Pancreas (tissue), 10 donors: ENCODE measurements at regions not wholly inside any gene's neighbourhood (a gene's known extent, or its start where the extent isn't known, plus 50 kb on each side); places are given as distances from the start of the nearest gene placed in this dataset.
"Not testable (repeated sequence)": the region's sequence is repeated elsewhere in the genome, so short reads cannot be mapped to it uniquely, and the experiment has no call there.

ENCODE experiments used
- ATAC-seq, 4 donors: fragments of 200-7000 bp; cut with Tn5 transposase; one replicate each; pipeline versions ENCODE4 v1.8.0 to v1.9.1; 2020; ENCODE audit warnings: mild to moderate bottlenecking in 4 of 4, moderate library complexity in 4 of 4
- DNase-seq, 6 donors: peaks; one replicate each; pipeline ENCODE4 v3.0.0-alpha.2; 2020
- FAIRE-seq: peaks from 2 replicates; lab custom pipeline; 2012; peaks lifted over from hg19 to GRCh38; lab: Jason Lieb, UNC
- H3K27ac ChIP-seq, 4 donors: fragments of 200-600 bp; sonication (generic); 1 replicate in 3 of 4; 2 replicates in 1 of 4; pipeline versions ENCODE4 v1.5.0 to v1.8.0; 2020
- H3K27me3 ChIP-seq, 4 donors: fragments of 200-600 bp; one replicate each; pipeline ENCODE4 v1.8.0; 2021
- H3K36me3 ChIP-seq, 3 donors: fragments of 200-600 bp; sonication (generic) in 1 of 3; one replicate each; pipeline versions ENCODE4 v1.5.0 to v1.8.0; 2020 to 2021
- H3K4me1 ChIP-seq, 3 donors: fragments of 200-600 bp; one replicate each; pipeline ENCODE4 v1.8.0; 2021
- H3K4me3 ChIP-seq, 4 donors: fragments of 200-600 bp; sonication (generic) in 2 of 4; one replicate each; pipeline versions ENCODE4 v1.5.0 to v1.8.0; 2020 to 2021
- H3K9me3 ChIP-seq, 4 donors: fragments of 200-600 bp; one replicate each; pipeline ENCODE4 v1.8.0; 2021
- WGBS, 2 donors: extraction: QIAGEN DNeasy Blood & Tissue Kit; methylation state at CpG; one replicate each; pipeline ENCODE4 v1.1.7; 2013; 5-methylcytosine and 5-hydroxymethylcytosine counted together
- intact Hi-C, 3 donors: fragments of 100-400 bp; cut with DNase I; formaldehyde crosslinking; loops; one replicate each; pipeline versions ENCODE4 v1.11.1 to v1.14.2; 2022
- TF ChIP-seq, protein P1 (sequence below), 4 donors: fragments of 200-600 bp; sonication (generic) in 3 of 4; IDR thresholded peaks; one replicate each; pipeline versions ENCODE4 v1.5.0 to v1.8.0; 2021; ENCODE audit warnings: antibody characterized with exemption in 4 of 4
- donor health status: healthy with polysubstance abuse.
- donor health status: DM: no; HTN: no; CAD: no; lungs with moderate emphysema.
- donor health status: DM: no; HTN: no; CAD: no.
- donor health status: control.
- donor health status: control.
- donor health status: Bipolar disorder and iron deficiency.
- donor health status: DM: yes; HTN: yes; CAD: no.
- donor health status: DM: no; HTN: no; CAD: no.
- donor health status: DM: no; HTN: no; CAD: no.
- donor health status: DM: yes; HTN: yes; CAD: no.

DNA sequence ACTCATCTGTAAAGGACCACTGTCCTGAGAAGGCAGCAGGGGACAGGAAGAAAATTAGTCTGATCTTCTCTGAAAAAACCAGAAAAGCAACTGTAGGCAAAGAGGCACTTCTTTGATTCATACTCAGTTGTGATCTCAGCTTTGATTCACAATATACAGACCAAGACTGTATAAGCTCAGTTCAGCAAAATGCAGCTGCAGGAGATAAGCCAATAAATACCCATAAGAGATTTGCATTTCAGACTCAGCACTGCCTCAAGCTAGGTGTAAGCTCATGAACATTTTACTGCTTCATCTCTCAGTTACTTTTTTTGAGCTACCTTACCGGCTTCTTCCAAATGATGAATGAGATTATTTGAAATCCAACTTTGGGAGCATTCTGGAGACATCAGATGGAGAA is 64.2 kb upstream of the LYZL1 start:
- no peaks in the 10 kb centered on the region for H3K27me3 ChIP-seq
- H3K27ac ChIP-seq: no peak overlapping the region
- TF ChIP-seq, protein P1, sequence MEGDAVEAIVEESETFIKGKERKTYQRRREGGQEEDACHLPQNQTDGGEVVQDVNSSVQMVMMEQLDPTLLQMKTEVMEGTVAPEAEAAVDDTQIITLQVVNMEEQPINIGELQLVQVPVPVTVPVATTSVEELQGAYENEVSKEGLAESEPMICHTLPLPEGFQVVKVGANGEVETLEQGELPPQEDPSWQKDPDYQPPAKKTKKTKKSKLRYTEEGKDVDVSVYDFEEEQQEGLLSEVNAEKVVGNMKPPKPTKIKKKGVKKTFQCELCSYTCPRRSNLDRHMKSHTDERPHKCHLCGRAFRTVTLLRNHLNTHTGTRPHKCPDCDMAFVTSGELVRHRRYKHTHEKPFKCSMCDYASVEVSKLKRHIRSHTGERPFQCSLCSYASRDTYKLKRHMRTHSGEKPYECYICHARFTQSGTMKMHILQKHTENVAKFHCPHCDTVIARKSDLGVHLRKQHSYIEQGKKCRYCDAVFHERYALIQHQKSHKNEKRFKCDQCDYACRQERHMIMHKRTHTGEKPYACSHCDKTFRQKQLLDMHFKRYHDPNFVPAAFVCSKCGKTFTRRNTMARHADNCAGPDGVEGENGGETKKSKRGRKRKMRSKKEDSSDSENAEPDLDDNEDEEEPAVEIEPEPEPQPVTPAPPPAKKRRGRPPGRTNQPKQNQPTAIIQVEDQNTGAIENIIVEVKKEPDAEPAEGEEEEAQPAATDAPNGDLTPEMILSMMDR (IDR thresholded peaks at IDR 0.05): no peak
- WGBS, 2 donors: 70 to 81% methylated on average over 1 of the region's 1 CpG
- DNase-seq: no peak
- no peak for ATAC-seq
- FAIRE-seq: no peak
- no peaks in the 10 kb centered on the region for H3K9me3 ChIP-seq
- H3K36me3 ChIP-seq: no peaks in the 10 kb centered on the region
- H3K4me1 ChIP-seq: no peaks in the 10 kb centered on the region
- H3K4me3 ChIP-seq: no peak overlapping the region
- intact Hi-C loops: no loop called here

DNA sequence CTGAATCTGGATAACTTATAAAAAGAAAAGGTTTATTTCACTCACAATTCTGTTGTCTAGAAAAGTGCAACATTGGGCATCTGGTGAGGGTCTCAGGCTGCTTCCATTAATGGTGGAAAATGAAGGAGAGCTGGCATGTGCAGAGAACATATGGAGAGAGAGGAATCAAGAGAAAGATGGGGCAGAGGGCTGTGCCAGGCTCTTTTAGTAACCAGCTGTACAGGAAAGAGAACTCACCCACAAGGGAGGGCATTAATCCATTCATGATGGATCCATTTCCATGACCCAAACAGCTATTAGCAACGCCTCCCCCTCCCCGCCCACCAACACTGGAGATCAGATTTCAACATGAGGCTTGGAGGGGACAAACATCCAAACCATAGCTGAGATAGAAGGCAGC is 61.7 kb upstream of the LYZL1 start:
- H3K4me1 ChIP-seq: no peaks in the 10 kb centered on the region
- FAIRE-seq (no peak), ATAC-seq (no peak), DNase-seq (no peak)
- no peaks in the 10 kb centered on the region for H3K9me3 ChIP-seq
- 52 to 62% methylated on average over 2 of the region's 2 CpGs for WGBS, 2 donors
- H3K27ac ChIP-seq: no peak overlapping the region
- intact Hi-C loops: no loop called here
- H3K36me3 ChIP-seq: no peaks in the 10 kb centered on the region
- TF ChIP-seq, protein P1 (IDR thresholded peaks at IDR 0.05): no peak
- no peak overlapping the region for H3K4me3 ChIP-seq
- H3K27me3 ChIP-seq: no peaks in the 10 kb centered on the region

DNA sequence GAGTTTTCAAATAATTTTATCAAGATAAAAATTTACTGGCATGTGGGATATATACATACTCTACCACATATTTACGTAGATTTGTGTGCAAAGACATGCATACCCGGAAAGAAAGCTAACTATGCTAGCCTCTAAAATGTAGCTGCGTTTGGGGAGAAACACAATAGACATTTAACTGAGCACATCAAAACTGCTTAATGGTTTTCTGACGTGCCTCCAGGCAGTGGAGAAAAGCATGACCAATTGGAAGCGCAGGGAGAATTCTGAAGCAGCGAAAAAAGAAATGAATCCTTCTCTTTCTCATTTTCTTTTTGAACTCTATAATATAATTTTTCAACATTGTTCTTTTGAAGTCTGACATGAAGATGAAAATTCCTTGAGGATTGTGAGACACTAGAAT is 60.3 kb upstream of the LYZL1 start:
- Histone ChIP-seq H3K27ac (no peak overlapping the region), H3K9me3 (no peaks in the 10 kb centered on the region), H3K27me3 (no peaks in the 10 kb centered on the region), H3K4me3 (no peak overlapping the region), H3K36me3 (no peaks in the 10 kb centered on the region), H3K4me1 (no peaks in the 10 kb centered on the region)
- DNase-seq (no peak), ATAC-seq (no peak), FAIRE-seq (no peak)
- WGBS, 2 donors: 65 to 81% methylated on average over 6 of the region's 6 CpGs
- intact Hi-C loops: no loop called here
- TF ChIP-seq, protein P1 (IDR thresholded peaks at IDR 0.05): no peak

DNA sequence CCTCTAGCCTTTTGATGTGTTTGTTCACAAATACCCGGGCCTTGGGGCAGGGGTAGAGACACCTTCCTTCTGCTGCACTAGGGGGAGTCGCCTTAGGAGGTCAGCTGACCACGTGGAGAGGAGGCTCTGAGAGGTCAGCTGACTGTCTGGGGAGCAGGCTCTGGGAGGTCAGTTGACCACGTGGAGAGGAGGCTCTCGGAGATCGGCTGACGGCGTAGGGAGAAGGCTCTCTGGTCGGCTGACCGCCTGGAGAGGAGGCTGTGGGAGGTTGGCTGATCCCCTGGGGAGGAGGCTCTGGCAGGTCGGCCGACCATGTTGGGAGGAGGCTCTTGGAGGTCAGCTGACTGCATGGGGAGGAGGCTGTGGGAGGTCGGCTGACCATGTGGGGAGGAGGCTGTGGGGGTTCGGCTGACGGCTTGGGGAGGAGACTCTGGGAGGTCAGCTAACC is 59.6 kb upstream of the LYZL1 start:
- DNase-seq: peak in 1 of 6 donors; percentile 39
- TF ChIP-seq, protein P1 (IDR thresholded peaks at IDR 0.05): no peak
- no peak overlapping the region for H3K4me3 ChIP-seq
- no peaks in the 10 kb centered on the region for H3K27me3 ChIP-seq
- ATAC-seq: no peak
- no peak overlapping the region for H3K27ac ChIP-seq
- H3K9me3 ChIP-seq: no peaks in the 10 kb centered on the region
- no peaks in the 10 kb centered on the region for H3K36me3 ChIP-seq
- intact Hi-C loops: no loop called here
- no peaks in the 10 kb centered on the region for H3K4me1 ChIP-seq
- FAIRE-seq: no peak
- 67 to 80% methylated on average over 15 of the region's 15 CpGs for WGBS, 2 donors

DNA sequence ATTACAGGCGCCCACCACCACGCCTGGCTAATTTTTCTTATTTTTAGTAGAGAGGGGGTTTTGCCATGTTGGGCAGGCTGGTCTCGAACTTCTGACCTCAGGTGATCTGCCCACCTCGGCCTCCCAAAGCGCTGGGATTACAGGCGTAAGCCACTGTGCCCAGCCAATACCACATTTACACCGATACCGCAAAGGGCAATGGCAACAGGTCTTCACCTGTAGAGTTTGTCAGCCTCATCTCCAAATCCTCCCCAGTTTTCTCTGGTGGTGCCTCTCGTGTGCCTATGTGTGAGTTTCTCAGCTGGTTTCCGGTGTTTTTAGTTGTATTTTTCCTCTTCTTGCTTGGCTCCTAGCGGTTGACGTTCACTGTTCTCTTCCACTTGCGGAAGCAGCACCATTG is 52.0 kb upstream of the LYZL1 start:
- not testable (repeated sequence) for H3K27me3 ChIP-seq

More for the DNA sequence above, 52.0 kb upstream of the LYZL1 start:
- intact Hi-C loops, FAIRE-seq, DNase-seq, H3K27ac ChIP-seq, H3K9me3 ChIP-seq, H3K36me3 ChIP-seq, H3K4me1 ChIP-seq, ATAC-seq, H3K4me3 ChIP-seq: not testable (repeated sequence)
- WGBS, 2 donors: 83 to 89% methylated on average over 13 of the region's 13 CpGs
